ENCODE measurements at regions not wholly inside any gene's neighbourhood (a gene's known extent, or its start where the extent isn't known, plus 50 kb on each side); places are given as distances from the start of the nearest gene placed in this dataset.

DNA sequence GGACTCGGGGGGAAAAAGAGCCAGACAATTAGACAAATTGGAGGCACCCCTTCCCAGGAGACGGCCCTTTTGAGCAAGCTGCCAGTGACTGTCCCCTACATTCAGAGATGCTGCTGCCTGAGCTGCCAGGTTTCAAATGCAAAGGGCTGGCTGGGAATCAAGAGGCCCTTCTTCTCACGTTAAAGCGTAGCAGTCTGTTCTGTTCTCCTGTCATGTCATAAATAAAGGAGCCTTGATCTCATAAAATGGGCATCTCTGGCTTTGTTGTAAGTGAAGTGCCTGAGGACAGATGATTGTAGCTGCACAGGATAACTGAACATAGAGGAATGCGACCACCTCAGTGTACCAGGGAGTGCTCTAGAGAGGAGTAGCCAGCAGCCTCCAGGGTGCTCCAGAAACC is 917.9 kb downstream of the GRID1 start:
- no peaks in the 10 kb centered on the region for H3K9me3 ChIP-seq
- H3K36me3 ChIP-seq, result no peaks in the 10 kb centered on the region
- DNase-seq, result no peak
- H3K27ac ChIP-seq, result no peak overlapping the region
- H3K27me3 ChIP-seq, result no peaks in the 10 kb centered on the region
- WGBS, 2 donors, result 71% methylated on average over 5 of the region's 5 CpGs
- no peaks in the 10 kb centered on the region for H3K4me1 ChIP-seq
- TF ChIP-seq POLR2A (IDR thresholded peaks at IDR 0.05), result no peak
- TF ChIP-seq POLR2AphosphoS5 (IDR thresholded peaks at IDR 0.05), result no peak
- TF ChIP-seq, protein P1, sequence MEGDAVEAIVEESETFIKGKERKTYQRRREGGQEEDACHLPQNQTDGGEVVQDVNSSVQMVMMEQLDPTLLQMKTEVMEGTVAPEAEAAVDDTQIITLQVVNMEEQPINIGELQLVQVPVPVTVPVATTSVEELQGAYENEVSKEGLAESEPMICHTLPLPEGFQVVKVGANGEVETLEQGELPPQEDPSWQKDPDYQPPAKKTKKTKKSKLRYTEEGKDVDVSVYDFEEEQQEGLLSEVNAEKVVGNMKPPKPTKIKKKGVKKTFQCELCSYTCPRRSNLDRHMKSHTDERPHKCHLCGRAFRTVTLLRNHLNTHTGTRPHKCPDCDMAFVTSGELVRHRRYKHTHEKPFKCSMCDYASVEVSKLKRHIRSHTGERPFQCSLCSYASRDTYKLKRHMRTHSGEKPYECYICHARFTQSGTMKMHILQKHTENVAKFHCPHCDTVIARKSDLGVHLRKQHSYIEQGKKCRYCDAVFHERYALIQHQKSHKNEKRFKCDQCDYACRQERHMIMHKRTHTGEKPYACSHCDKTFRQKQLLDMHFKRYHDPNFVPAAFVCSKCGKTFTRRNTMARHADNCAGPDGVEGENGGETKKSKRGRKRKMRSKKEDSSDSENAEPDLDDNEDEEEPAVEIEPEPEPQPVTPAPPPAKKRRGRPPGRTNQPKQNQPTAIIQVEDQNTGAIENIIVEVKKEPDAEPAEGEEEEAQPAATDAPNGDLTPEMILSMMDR (IDR thresholded peaks at IDR 0.05), result no peak
- TF ChIP-seq EP300 (IDR thresholded peaks at IDR 0.05), result no peak
- no peak overlapping the region for H3K4me3 ChIP-seq
- intact Hi-C loops (cut with DNase I), result no loop called here

DNA sequence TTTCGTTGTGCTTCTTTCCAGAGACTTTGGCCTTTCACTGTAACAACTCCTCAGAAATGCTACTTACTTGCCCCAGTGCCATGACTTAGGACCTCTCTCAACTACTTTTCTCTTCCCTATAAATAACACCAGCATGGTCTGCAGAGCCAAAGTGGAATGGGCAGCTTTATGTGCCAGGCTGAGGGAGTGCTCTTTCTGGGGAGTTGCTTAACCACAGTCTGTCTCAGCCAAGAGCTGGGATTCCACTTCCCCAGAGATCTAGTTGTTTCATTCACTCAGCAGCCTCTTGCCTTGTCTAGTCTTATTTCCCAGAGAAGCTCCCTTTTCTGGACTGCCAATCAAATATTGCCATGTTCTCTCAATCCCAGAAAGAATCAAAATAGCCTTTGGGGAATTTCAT is 912.2 kb downstream of the GRID1 start:
- Histone ChIP-seq H3K27ac (no peak overlapping the region), H3K27me3 (no peaks in the 10 kb centered on the region), H3K36me3 (no peaks in the 10 kb centered on the region), H3K9me3 (no peaks in the 10 kb centered on the region), H3K4me3 (no peak overlapping the region), H3K4me1 (no peaks in the 10 kb centered on the region)
- intact Hi-C loops (cut with DNase I), result no loop called here
- DNase-seq, result no peak
- TF ChIP-seq, protein P1 (IDR thresholded peaks at IDR 0.05), result no peak
- 86 to 97% methylated on average over 1 of the region's 1 CpG for WGBS, 2 donors

DNA sequence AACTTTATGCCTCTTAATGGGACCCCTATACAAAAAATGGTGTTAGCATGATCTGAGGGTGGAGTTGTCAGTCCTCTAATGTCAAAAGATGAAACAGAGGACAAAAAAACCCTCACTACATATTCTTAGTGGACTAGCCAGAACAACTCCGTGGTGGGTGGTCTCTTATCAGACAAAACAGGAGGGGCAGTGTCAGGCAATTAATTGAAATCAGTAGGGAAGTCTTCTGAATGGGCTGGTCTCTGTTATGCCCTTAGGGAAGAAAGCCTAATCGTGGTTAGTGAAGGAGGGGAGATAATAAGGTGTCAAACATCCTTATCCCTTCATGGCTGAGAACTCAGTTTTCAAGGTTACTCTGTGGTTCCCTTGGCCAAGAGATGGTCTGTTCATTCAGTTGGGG is 909.4 kb downstream of the GRID1 start:
- no peaks in the 10 kb centered on the region for H3K4me1 ChIP-seq
- H3K9me3 ChIP-seq, result no peaks in the 10 kb centered on the region
- 31 to 47% methylated on average over 2 of the region's 2 CpGs for WGBS, 2 donors
- H3K27ac ChIP-seq, result no peak overlapping the region
- H3K27me3 ChIP-seq, result no peaks in the 10 kb centered on the region
- H3K36me3 ChIP-seq, result no peaks in the 10 kb centered on the region
- TF ChIP-seq EP300 (IDR thresholded peaks at IDR 0.05) (no peak), POLR2A (IDR thresholded peaks at IDR 0.05) (no peak), POLR2AphosphoS5 (IDR thresholded peaks at IDR 0.05) (no peak)
- TF ChIP-seq, protein P1 (IDR thresholded peaks at IDR 0.05), result no peak
- no peak for DNase-seq
- no peak overlapping the region for H3K4me3 ChIP-seq
- intact Hi-C loops (cut with DNase I), result no loop called here

DNA sequence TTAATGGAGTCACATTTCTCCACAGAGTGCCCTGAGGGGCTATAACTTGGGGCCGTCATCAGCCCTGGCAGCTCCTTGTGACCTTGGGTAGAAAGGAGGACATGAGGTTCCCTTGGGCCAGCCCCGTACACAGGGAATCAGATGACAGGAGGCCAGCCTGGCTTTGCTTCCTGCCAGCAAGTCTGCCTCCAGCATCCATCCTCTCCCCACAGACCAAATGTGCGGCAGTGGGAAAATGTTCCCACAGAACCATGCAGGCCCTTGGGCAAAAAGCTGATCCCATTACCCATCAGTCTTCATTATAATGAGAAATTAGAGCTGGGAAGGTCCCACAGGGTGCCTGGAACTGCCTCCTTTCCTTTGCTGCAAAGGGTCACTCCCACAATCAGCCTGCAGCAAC is 908.3 kb downstream of the GRID1 start:
- DNase-seq, result no peak
- Histone ChIP-seq H3K9me3 (no peaks in the 10 kb centered on the region), H3K27ac (no peak overlapping the region), H3K4me1 (no peaks in the 10 kb centered on the region), H3K36me3 (no peaks in the 10 kb centered on the region), H3K27me3 (peaks cover 0 to 5% (median 0%) of the 10 kb centered on the region in 3 donors), H3K4me3 (no peak overlapping the region)
- 71 to 86% methylated on average over 3 of the region's 3 CpGs for WGBS, 2 donors
- no peak for TF ChIP-seq POLR2A (IDR thresholded peaks at IDR 0.05)
- TF ChIP-seq, protein P1 (IDR thresholded peaks at IDR 0.05), result no peak
- TF ChIP-seq POLR2AphosphoS5 (IDR thresholded peaks at IDR 0.05), result no peak
- TF ChIP-seq EP300 (IDR thresholded peaks at IDR 0.05), result no peak
- intact Hi-C loops (cut with DNase I), result no loop called here

DNA sequence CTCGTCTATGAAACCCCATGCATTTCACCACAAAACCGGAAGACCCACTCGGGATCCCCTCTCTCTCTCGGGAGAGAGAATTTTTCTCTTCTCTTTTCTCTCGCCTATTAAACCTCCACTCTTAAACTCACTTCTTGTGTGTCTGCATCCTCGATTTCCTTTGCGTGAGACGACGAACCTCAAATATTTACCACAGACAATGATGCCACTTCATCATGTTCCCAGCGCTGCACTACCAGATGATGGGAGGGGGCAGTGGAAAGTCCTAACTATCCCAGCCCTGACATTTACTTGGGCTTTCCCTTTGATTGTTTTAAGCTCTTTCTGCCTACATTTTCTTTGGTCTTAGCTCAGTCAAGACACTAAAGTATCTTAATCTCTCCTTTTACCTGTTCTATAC is 906.7 kb downstream of the GRID1 start:
- no peak for TF ChIP-seq POLR2A (IDR thresholded peaks at IDR 0.05)
- no peak for TF ChIP-seq EP300 (IDR thresholded peaks at IDR 0.05)
- TF ChIP-seq, protein P1 (IDR thresholded peaks at IDR 0.05), result no peak
- Histone ChIP-seq H3K4me1 (no peaks in the 10 kb centered on the region), H3K27me3 (peaks cover 0 to 5% (median 0%) of the 10 kb centered on the region in 3 donors), H3K4me3 (no peak overlapping the region), H3K9me3 (no peaks in the 10 kb centered on the region), H3K36me3 (no peaks in the 10 kb centered on the region), H3K27ac (no peak overlapping the region)
- intact Hi-C loops (cut with DNase I), result no loop called here
- DNase-seq, result no peak
- WGBS, 2 donors, result 87% methylated on average over 10 of the region's 10 CpGs
